Heart left ventricle (tissue), 16 donors: ENCODE measurements at regions not wholly inside any gene's neighbourhood (a gene's known extent, or its start where the extent isn't known, plus 50 kb on each side); places are given as distances from the start of the nearest gene placed in this dataset.

ENCODE experiments used
- ATAC-seq, 4 donors: fragments of 200-7000 bp; cut with Tn5 transposase; one replicate each; pipeline ENCODE4 v1.9.1; 2020 to 2022; ENCODE audit warnings: moderate library complexity in 4 of 4, mild to moderate bottlenecking in 3 of 4, moderate number of reproducible peaks in 1 of 4
- DNase-seq, 5 donors: peaks; one replicate each; pipeline ENCODE4 v3.0.0-alpha.2; 2020
- H3K27ac ChIP-seq, 12 donors: fragments of 200-600 bp; sonication (generic) in 4 of 12; one replicate each; pipeline versions ENCODE4 v1.5.0 to v1.8.0; 2016 to 2022; ENCODE audit warnings: mild to moderate bottlenecking in 2 of 12
- H3K27me3 ChIP-seq, 9 donors: fragments of 200-600 bp; sonication (generic) in 2 of 9; one replicate each; pipeline versions ENCODE4 v1.5.1 to v1.8.0; 2016 to 2022; ENCODE audit warnings: mild to moderate bottlenecking in 3 of 9
- H3K36me3 ChIP-seq, 9 donors: fragments of 200-600 bp; sonication (generic) in 2 of 9; one replicate each; pipeline versions ENCODE4 v1.5.0 to v1.8.0; 2018 to 2022; ENCODE audit warnings: mild to moderate bottlenecking in 2 of 9
- H3K4me1 ChIP-seq, 12 donors: fragments of 200-600 bp; sonication (generic) in 4 of 12; one replicate each; pipeline versions ENCODE4 v1.5.0 to v1.8.0; 2016 to 2022; ENCODE audit warnings: mild to moderate bottlenecking in 3 of 12
- H3K4me3 ChIP-seq, 12 donors: fragments of 200-600 bp; sonication (generic) in 4 of 12; one replicate each; pipeline versions ENCODE4 v1.5.0 to v1.8.0; 2017 to 2022; ENCODE audit warnings: mild to moderate bottlenecking in 9 of 12, moderate library complexity in 4 of 12
- H3K9me3 ChIP-seq, 12 donors: fragments of 200-600 bp; sonication (generic) in 4 of 12; one replicate each; pipeline versions ENCODE4 v1.5.0 to v1.8.0; 2016 to 2022; ENCODE audit warnings: mild to moderate bottlenecking in 1 of 12
- POLR2A ChIP-seq, 2 donors: fragments of 450-650 bp; IDR thresholded peaks; one replicate each; pipeline ENCODE4 v1.6.1; 2017; ENCODE audit warnings: antibody characterized with exemption in 2 of 2, mild to moderate bottlenecking in 2 of 2, moderate library complexity in 2 of 2
- WGBS, 4 donors: extraction: QIAGEN DNeasy Blood & Tissue Kit in 2 of 4; methylation state at CpG; one replicate each; pipeline versions ENCODE4 v1.1.5 to v1.1.7; 2013 to 2018; 5-methylcytosine and 5-hydroxymethylcytosine counted together
- intact Hi-C, 10 donors: fragments of 100-400 bp; cut with DNase I; formaldehyde crosslinking; loops; one replicate each; pipeline versions ENCODE4 v1.11.1 to v1.14.2; 2022
- TF ChIP-seq, protein P1 (sequence below), 12 donors: fragments of 200-600 bp; sonication (generic) in 4 of 12; IDR thresholded peaks; one replicate each; pipeline versions ENCODE4 v1.5.0 to v1.8.0; 2018 to 2022; ENCODE audit warnings: antibody characterized with exemption in 12 of 12, mild to moderate bottlenecking in 5 of 12
- donor health status: ischemic (EF 13 %, LVEDD 7.1; RV severe dilation, severe dysfunction).
- donor health status: healthy with polysubstance abuse.
- donor health status: DM: no; HTN: yes; CAD: no.
- donor health status: DM: no; HTN: no; CAD: no.
- donor health status: ischemic (EF 25% LVEDD 6.9; RV normal size, moderate dysfunction).
- donor health status: ischemic (EF 25% LVEDD 5.7; RV mildly dilated, moderate dysfunction).
- donor health status: healthy.
- donor health status: DM: yes; HTN: yes; CAD: no.
- donor health status: ischemic (EF 35%, LVEDD 5.7; RV mildly dilated, moderate dysfunction).
- donor health status: nonischemic (EF 11% LVEDD 7.7; RV severe dilation, severe dysfunction).
- donor health status: DM: yes; HTN: yes; CAD: no.
- donor health status: PGD.
- donor health status: ischemic (EF 29% LVEDD 5.4; RV normal size, mild dysfunction).
- donor health status: nonischemic (EF 23%, LVEDD 6.1; RV moderate dilation, normal function).

DNA sequence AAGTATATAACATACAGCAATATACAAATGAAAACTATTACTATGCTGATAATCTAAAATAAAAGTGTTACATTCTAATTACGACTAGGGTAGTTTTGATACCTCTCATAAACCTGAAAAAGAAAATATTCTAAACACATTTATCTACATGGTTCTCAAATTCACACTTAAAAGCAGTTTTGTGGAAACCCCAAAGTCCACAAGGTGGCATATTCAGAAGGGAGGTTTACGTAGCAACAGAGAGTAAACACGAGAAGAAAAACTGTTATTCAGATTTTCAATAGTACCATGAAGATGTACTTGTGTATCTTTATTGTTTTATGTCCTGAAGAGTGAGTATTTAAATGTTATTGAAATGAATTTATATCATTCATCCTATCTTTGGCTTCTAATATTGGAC, 275.9 kb upstream of the KLHL1 start:
- TF ChIP-seq POLR2A (IDR thresholded peaks at IDR 0.05): no peak
- TF ChIP-seq, protein P1, sequence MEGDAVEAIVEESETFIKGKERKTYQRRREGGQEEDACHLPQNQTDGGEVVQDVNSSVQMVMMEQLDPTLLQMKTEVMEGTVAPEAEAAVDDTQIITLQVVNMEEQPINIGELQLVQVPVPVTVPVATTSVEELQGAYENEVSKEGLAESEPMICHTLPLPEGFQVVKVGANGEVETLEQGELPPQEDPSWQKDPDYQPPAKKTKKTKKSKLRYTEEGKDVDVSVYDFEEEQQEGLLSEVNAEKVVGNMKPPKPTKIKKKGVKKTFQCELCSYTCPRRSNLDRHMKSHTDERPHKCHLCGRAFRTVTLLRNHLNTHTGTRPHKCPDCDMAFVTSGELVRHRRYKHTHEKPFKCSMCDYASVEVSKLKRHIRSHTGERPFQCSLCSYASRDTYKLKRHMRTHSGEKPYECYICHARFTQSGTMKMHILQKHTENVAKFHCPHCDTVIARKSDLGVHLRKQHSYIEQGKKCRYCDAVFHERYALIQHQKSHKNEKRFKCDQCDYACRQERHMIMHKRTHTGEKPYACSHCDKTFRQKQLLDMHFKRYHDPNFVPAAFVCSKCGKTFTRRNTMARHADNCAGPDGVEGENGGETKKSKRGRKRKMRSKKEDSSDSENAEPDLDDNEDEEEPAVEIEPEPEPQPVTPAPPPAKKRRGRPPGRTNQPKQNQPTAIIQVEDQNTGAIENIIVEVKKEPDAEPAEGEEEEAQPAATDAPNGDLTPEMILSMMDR (IDR thresholded peaks at IDR 0.05): no peak
- Histone ChIP-seq H3K27ac (no peak overlapping the region), H3K4me3 (no peak overlapping the region), H3K27me3 (no peaks in the 10 kb centered on the region), H3K4me1 (no peaks in the 10 kb centered on the region), H3K9me3 (no peaks in the 10 kb centered on the region), H3K36me3 (no peaks in the 10 kb centered on the region)
- WGBS, 4 donors: 80 to 85% (median 82%) methylated on average over 3 of the region's 3 CpGs
- DNase-seq (no peak), ATAC-seq (no peak)
- intact Hi-C loops: no loop called here

DNA sequence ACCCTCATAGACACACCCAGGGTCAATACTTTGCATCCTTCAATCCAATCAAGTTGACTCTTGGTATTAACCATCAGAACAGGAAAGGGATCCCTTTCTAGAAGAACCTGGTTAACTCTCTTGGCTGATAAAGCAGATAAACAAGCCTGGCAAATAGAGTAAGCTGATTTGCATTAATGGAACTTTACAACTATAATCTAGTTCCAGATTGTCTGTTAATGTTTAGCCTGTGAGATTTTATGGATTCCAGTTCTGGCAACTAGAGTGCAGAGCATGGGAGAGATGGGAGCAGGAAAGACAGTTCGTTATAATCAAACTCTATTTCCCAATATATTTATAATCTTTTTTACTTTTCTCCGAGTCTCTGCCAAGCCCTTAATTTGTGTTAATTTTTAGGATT, 272.6 kb upstream of the KLHL1 start:
- H3K36me3 ChIP-seq: no peaks in the 10 kb centered on the region
- H3K9me3 ChIP-seq: no peaks in the 10 kb centered on the region
- no peak overlapping the region for H3K4me3 ChIP-seq
- H3K4me1 ChIP-seq: no peaks in the 10 kb centered on the region
- no peak overlapping the region for H3K27ac ChIP-seq
- 74 to 91% (median 82%) methylated on average over 2 of the region's 2 CpGs for WGBS, 4 donors
- intact Hi-C loops: no loop called here
- no peaks in the 10 kb centered on the region for H3K27me3 ChIP-seq
- TF ChIP-seq, protein P1 (IDR thresholded peaks at IDR 0.05): no peak
- no peak for TF ChIP-seq POLR2A (IDR thresholded peaks at IDR 0.05)
- DNase-seq: no peak
- ATAC-seq: no peak

DNA sequence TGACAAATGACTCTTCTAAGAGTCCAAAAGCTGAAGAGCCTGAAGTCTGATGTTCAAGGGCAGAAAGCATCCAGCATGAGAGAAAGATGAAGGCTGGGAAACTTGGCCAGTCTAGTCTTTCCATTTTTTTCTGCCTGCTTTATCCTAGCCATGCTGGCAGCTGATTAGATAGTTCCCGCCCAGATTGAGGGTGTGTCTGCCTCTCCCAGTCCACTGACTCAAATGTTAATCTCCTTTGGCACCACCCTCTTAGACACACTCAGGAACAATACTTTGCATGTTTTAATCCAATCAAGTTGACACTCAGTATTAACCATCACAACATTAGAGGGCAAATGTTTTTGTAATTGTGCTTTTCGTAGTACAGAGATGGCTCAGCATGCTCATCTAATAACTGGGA, 267.5 kb upstream of the KLHL1 start:
- 56 to 64% (median 60%) methylated on average over 2 of the region's 2 CpGs for WGBS, 4 donors

DNA sequence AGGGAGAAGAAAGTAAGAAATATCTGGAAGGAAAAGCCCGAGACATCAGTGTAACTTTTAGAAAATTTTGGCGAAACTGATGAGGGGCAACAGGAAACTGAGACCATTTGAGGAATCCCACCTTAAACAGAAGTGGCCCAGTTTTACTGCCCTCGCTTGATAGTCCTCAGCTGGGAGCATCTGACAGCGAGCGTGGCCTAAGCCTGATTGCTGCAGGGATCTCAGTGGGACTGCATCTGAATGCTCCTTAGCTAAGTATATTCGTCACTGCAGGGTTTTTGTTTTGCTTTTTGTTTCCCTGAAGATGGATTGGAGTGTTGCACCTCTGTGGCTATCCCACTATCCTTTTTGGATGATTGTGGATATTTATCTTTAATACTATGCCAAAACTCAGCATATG, 262.7 kb upstream of the KLHL1 start:
- Histone ChIP-seq H3K27me3 (no peaks in the 10 kb centered on the region), H3K4me3 (no peak overlapping the region), H3K9me3 (no peaks in the 10 kb centered on the region), H3K36me3 (no peaks in the 10 kb centered on the region), H3K4me1 (no peaks in the 10 kb centered on the region), H3K27ac (no peak overlapping the region)
- ATAC-seq (no peak), DNase-seq (no peak)
- intact Hi-C loops: no loop called here
- no peak for TF ChIP-seq POLR2A (IDR thresholded peaks at IDR 0.05)
- TF ChIP-seq, protein P1 (IDR thresholded peaks at IDR 0.05): no peak
- 62 to 70% (median 65%) methylated on average over 6 of the region's 6 CpGs for whole genome bisulfite sequencing, 4 donors

More for the DNA sequence above, 267.5 kb upstream of the KLHL1 start:
- ATAC-seq (no peak), DNase-seq (no peak)
- Histone ChIP-seq H3K9me3 (no peaks in the 10 kb centered on the region), H3K4me1 (no peaks in the 10 kb centered on the region), H3K27me3 (no peaks in the 10 kb centered on the region), H3K36me3 (no peaks in the 10 kb centered on the region), H3K4me3 (no peak overlapping the region), H3K27ac (no peak overlapping the region)
- TF ChIP-seq, protein P1 (IDR thresholded peaks at IDR 0.05): no peak
- TF ChIP-seq POLR2A (IDR thresholded peaks at IDR 0.05): no peak
- intact Hi-C loops: no loop called here
